ENCODE measurements at regions not wholly inside any gene's neighbourhood (a gene's known extent, or its start where the extent isn't known, plus 50 kb on each side); places are given as distances from the start of the nearest gene placed in this dataset.

DNA sequence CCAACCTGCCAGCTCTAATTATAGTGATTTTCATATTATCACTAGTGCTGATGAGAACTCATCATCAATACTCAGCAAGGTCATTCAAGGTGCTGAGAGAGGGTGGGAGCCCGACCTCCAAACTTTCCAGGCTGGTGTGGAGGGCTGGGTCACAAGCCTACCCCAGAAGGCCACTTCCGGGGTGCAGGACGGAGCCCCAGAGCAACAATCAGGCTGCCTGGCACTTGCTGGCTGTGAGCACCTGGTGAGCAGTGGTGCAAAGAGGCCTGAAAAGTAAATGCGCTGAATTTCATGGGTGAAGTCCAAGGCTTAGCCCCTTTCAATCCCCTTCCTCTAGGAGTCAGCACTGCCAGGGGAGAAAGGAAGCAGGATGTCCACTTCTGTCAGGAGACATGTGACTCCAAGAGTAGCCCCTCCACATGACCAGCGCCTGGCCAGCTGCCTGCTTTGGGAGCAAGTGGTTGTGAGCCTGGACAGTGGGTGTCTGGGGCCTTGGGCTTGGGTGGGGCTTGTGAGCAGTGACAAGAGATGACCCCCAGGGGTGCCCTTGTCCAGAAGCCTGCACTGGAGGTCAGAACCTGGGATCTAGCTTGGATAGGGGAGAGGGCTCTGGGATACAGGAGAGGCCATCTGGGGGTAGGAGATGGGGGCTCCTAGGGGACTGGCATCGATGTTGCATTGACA, 165.0 kb upstream of the TLE3 start:
- TF ChIP-seq, protein P1, sequence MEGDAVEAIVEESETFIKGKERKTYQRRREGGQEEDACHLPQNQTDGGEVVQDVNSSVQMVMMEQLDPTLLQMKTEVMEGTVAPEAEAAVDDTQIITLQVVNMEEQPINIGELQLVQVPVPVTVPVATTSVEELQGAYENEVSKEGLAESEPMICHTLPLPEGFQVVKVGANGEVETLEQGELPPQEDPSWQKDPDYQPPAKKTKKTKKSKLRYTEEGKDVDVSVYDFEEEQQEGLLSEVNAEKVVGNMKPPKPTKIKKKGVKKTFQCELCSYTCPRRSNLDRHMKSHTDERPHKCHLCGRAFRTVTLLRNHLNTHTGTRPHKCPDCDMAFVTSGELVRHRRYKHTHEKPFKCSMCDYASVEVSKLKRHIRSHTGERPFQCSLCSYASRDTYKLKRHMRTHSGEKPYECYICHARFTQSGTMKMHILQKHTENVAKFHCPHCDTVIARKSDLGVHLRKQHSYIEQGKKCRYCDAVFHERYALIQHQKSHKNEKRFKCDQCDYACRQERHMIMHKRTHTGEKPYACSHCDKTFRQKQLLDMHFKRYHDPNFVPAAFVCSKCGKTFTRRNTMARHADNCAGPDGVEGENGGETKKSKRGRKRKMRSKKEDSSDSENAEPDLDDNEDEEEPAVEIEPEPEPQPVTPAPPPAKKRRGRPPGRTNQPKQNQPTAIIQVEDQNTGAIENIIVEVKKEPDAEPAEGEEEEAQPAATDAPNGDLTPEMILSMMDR (IDR thresholded peaks at IDR 0.05), result peak in 1 of 6 experiments; percentile 2
- no peak for TF ChIP-seq POLR2A (IDR thresholded peaks at IDR 0.05)
